Glutamatergic neuron (in vitro differentiated cells): ENCODE measurements at regions not wholly inside any gene's neighbourhood (a gene's known extent, or its start where the extent isn't known, plus 50 kb on each side); places are given as distances from the start of the nearest gene placed in this dataset.

Source experiments
- DNase-seq: peaks from one replicate; pipeline ENCODE4 v3.0.0; 2022
- H3K27ac Mint-ChIP-seq: one replicate; pipeline ENCODE4 v1.8.0; 2020; ENCODE audit warnings: mild to moderate bottlenecking, mixed read lengths, inconsistent platforms; ENCODE audit not compliant: unreplicated experiment
- H3K27me3 Mint-ChIP-seq: one replicate; pipeline ENCODE4 v1.8.0; 2020; ENCODE audit warnings: mild to moderate bottlenecking, moderate library complexity, mixed read lengths, inconsistent platforms; ENCODE audit not compliant: unreplicated experiment
- H3K36me3 Mint-ChIP-seq: one replicate; pipeline ENCODE4 v1.8.0; 2020; ENCODE audit warnings: mild to moderate bottlenecking, mixed read lengths, inconsistent platforms; ENCODE audit not compliant: unreplicated experiment
- H3K4me1 Mint-ChIP-seq: one replicate; pipeline ENCODE4 v1.8.0; 2020; ENCODE audit warnings: mild to moderate bottlenecking, low read depth, mixed read lengths, inconsistent platforms; ENCODE audit not compliant: unreplicated experiment
- H3K4me3 Mint-ChIP-seq: one replicate; pipeline ENCODE4 v1.8.0; 2020; ENCODE audit warnings: mild to moderate bottlenecking, mixed read lengths, inconsistent platforms; ENCODE audit not compliant: unreplicated experiment
- H3K9me3 Mint-ChIP-seq: one replicate; pipeline ENCODE4 v1.8.0; 2020; ENCODE audit warnings: mild to moderate bottlenecking, moderate library complexity, mixed read lengths, inconsistent platforms; ENCODE audit not compliant: unreplicated experiment
- CTCF ChIP-seq: fragments of 200-600 bp; sonication (generic); IDR thresholded peaks from one replicate; pipeline ENCODE4 v1.5.0; 2021; ENCODE audit not compliant: partially characterized antibody, unreplicated experiment

- no peaks in the 10 kb centered on the region for H3K27me3 Mint-ChIP-seq
- no peak overlapping the region for H3K4me3 Mint-ChIP-seq
- no peak for DNase-seq
- peaks cover 9% of the 10 kb centered on the region for H3K36me3 Mint-ChIP-seq
- H3K9me3 Mint-ChIP-seq, result peaks cover 4% of the 10 kb centered on the region
- H3K27ac Mint-ChIP-seq, result no peak overlapping the region
- no peak for TF ChIP-seq CTCF
- H3K4me1 Mint-ChIP-seq, result peaks cover 10% of the 10 kb centered on the region
Measured at GRCh38 chr10:43986374-43986773, 337.7 kb upstream of the ZNF32 start.

GRCh38 chr10:43985941-43986340 lies 337.3 kb upstream of the ZNF32 start:
- Mint-ChIP-seq H3K36me3 (peaks cover 9% of the 10 kb centered on the region), H3K27ac (no peak overlapping the region), H3K27me3 (no peaks in the 10 kb centered on the region), H3K4me3 (no peak overlapping the region), H3K4me1 (peaks cover 10% of the 10 kb centered on the region), H3K9me3 (peaks cover 4% of the 10 kb centered on the region)
- DNase-seq, result no peak
- no peak for TF ChIP-seq CTCF

GRCh38 chr10:43983856-43984271 lies 335.2 kb upstream of the ZNF32 start:
- H3K27ac Mint-ChIP-seq, result no peak overlapping the region
- no peak for TF ChIP-seq CTCF
- peaks cover 10% of the 10 kb centered on the region for H3K4me1 Mint-ChIP-seq
- H3K27me3 Mint-ChIP-seq, result peaks cover 5% of the 10 kb centered on the region
- no peak overlapping the region for H3K4me3 Mint-ChIP-seq
- no peaks in the 10 kb centered on the region for H3K9me3 Mint-ChIP-seq
- no peak for DNase-seq
- H3K36me3 Mint-ChIP-seq, result no peaks in the 10 kb centered on the region

GRCh38 chr10:43983405-43983804 lies 334.7 kb upstream of the ZNF32 start:
- Mint-ChIP-seq H3K27ac (no peak overlapping the region), H3K9me3 (no peaks in the 10 kb centered on the region), H3K36me3 (no peaks in the 10 kb centered on the region)

GRCh38 chr10:43982250-43982649 lies 333.6 kb upstream of the ZNF32 start:
- Mint-ChIP-seq H3K27me3 (peaks cover 5% of the 10 kb centered on the region), H3K4me3 (no peak overlapping the region), H3K4me1 (peaks cover 10% of the 10 kb centered on the region), H3K27ac (no peak overlapping the region), H3K36me3 (no peaks in the 10 kb centered on the region), H3K9me3 (no peaks in the 10 kb centered on the region)
- no peak for TF ChIP-seq CTCF
- no peak for DNase-seq

More at GRCh38 chr10:43983405-43983804, 334.7 kb upstream of the ZNF32 start:
- no peak for DNase-seq
- TF ChIP-seq CTCF, result no peak
- peaks cover 5% of the 10 kb centered on the region for H3K27me3 Mint-ChIP-seq
- peaks cover 10% of the 10 kb centered on the region for H3K4me1 Mint-ChIP-seq
- H3K4me3 Mint-ChIP-seq, result no peak overlapping the region
